ENCODE measurements at regions not wholly inside any gene's neighbourhood (a gene's known extent, or its start where the extent isn't known, plus 50 kb on each side); places are given as distances from the start of the nearest gene placed in this dataset.

DNA sequence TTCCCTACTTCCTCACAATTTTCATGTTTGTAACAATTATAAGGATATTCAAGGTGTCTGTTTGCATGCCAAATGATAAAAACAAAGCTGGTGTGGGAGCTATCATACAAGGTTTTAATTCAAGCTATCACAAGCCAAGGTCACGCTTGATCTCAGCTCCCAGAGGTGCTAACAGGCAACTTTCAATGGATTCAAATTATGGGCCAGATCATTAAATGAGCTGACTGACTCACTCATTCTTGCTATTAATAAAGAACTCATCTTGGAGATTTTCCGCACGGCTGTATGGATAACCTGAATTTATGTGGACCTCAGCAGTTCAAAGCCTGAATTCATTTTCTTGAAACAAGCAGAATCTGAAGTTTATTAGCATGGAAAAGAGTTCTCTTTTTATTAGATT lies 267.3 kb upstream of the CDH6 start:
- no peak for DNase-seq

GRCh38 chr5:30921388-30921787 lies 272.1 kb upstream of the CDH6 start:
- no peak for DNase-seq

DNA sequence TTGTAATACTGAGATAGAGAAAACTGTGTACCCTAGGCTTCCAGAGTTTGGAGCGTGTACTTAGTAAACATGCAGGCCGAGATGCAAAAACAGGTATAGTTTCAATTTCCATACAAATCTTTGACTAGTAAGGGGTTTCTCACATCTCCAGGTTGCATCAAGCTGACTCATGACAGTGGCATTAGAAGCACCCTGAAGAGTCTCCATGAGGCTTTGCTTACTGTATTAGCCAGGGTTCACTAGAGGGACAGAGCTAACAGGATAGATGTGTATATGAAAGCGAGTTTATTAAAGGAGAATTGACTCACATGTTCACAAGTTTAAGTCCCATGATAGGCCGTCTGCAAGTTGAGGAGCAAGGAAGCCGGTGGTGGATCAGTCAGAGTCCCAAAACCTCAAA lies 275.3 kb upstream of the CDH6 start:
- DNase-seq = no peak

GRCh38 chr5:30908356-30908755 lies 285.1 kb upstream of the CDH6 start:
- DNase-seq = no peak

- no peak for DNase-seq
These were observed 293.1 kb upstream of the CDH6 start for GRCh38 chr5:30900367-30900766.

DNA sequence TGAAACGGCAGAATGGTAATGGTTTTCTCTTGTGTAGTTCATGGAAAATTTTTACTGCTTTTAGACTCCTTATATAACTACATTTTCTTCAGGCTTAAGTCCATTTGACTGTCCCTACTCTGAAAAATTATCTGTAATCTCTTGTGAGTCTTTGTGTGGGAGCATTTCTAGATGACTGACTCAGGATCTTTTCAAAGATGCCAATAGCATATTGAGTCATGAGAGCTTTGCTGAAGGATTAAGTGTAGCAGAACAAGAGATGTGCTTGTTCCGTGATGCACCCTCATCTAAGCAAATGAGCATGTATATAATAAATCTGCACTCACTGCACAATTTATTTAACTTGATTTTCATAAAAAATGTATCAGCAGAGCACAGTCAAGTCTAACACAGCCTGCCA lies 298.7 kb upstream of the CDH6 start:
- no peak for DNase-seq

- no peak for DNase-seq
These were observed 301.8 kb upstream of the CDH6 start for GRCh38 chr5:30891660-30892059.

DNA sequence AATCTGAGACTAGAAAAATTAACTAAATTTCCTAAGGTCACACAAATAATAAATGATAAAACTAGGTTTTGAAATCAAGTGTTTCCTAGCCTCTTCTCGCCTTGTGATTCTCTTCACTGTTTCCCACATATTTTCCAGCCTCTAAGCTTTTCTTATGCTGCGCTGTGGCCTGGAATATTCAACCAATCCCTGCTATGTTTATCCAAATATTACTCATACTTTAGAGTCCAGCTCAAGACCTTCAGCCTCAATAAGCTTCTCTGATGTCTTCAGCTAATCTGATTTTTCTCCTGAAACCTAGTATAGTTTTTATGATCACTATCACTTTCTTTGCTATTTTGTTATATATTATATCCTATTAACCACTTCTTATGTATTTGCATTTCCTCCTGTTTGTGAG lies 303.1 kb upstream of the CDH6 start:
- DNase-seq = no peak

DNA sequence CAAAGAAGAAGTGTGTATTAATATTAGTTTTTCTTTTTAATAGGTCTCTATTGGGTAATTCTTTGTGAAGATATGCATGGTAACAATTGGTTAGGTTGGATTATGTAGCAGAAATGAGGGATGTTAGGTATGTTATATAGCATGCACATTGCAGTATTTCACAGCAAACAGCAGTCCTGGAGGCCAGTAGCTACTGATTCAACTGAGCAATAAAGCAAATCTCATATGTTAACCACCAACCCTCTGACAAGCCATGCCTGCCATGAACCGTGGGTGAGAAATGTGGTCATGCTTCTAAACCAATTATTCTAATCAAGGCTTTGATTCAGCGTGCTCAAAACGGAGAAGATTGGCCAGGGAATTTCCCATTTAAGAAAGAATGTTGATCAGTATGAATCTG lies 313.0 kb upstream of the CDH6 start:
- DNase-seq = no peak

DNA sequence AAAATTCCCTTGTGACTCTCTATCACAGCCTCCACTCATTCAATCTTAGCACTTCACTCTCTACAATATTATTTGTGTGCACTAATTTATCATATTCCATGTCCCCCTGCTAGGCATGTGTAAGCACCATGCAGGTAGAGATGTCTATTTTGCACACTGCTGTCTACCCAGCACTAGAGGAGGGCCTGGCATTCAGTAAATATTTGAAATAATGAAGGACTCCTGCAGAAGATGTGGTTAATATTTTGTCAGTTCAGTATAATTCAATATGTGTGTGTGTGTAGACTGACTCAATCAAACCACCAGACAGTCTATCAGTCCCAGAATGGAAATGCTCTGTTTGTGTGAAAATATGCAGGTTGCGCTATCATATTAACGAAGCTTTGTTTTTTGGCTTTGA lies 313.6 kb upstream of the CDH6 start:
- DNase-seq = no peak

GRCh38 chr5:30878746-30879145 lies 314.7 kb upstream of the CDH6 start:
- no peak for DNase-seq

DNA sequence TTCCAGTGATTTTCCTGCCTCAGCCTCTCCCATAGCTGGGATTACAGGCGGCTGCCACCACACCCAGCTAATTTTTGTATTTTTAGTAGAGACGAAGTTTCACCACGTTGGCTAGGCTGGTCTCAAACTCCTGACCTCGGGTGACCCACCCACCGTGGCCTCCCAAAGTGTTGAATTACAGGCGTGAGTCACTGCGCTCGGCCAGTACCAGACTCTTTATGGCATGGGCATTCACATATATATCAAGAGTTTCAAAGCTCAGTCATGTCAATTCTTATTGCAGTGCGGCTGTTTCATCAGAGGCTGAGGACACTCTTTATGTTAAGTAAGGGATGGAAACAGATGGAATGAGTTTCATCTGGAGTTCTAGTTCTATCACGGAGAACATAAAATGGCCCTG lies 315.2 kb upstream of the CDH6 start:
- DNase-seq = no peak

DNA sequence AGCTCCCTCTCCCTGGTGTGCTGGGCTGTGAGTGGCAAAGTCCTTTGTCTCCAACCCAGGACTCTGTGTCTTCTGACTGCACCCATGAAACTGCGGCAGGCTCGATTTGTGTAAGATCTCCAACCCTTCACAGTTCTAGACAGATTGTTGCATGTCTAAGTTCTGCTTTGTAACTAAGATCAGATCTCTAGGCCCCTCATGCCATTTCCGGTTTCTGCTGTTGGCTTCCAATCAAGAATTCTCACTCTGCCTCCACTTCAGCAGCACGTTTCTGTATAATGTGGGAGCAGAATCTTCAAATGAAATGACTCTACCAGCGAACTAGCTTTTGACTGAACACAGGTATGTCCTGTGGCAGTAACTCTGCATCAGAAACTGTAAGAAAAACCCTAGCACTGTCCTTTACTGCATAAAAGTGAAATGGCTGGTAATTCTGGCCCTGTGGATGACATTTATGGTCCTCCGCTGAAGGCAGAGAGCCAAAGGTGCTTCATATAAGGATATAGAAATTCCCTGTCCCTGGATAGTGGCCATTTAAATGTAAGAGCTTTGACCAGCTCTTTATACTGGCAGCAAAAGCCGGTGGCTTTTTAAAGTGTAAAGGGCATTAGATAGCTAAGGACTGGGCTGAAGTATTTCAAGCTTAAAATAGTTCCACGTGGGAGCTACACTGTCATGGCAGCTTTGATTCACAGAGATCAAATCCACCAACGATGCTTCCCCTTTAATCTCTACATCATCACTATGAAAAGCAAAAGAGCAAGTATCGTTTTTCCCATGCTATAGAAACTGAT lies 319.0 kb upstream of the CDH6 start:
- no peak for DNase-seq

GRCh38 chr5:30871196-30871595 lies 322.3 kb upstream of the CDH6 start:
- DNase-seq = no peak

GRCh38 chr5:30867711-30868110 lies 325.8 kb upstream of the CDH6 start:
- no peak for DNase-seq

DNA sequence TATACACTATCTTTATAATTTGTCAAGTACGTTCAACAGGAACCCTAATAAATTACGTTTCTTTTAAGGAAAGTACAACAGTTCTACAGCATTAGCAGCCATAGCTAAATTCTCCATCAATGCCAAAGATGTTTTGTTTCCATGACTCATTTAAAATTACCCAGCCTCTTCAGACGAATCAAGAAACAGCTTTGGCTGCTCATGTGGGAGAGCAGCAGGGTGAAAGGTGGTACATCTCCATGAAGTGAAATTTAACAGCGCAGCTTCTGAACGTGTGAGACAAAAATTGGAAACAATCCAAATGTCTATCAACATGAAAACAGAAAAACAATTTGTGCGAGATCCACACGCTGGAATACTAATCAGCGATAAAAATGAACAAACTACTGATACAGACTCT lies 327.3 kb upstream of the CDH6 start:
- no peak for DNase-seq

GRCh38 chr5:30856242-30856641 lies 337.2 kb upstream of the CDH6 start:
- no peak for DNase-seq

DNA sequence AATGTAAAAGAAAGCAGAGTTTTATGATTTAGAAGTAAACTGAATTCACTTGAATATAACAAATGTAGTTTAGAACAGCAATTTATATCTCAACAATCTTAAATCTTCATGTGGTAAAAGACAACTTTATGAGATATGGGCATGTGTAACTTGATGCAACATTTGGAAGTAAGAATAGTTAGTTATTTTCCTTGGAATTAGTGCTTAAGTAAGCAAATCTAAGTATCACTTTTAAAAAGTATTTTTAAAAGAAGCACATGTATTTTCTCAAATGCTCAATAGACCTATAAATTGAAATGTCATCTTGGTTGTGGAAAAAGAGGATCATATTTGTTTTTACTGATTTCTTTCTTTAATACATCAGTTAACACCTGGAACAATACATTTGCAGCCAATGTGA lies 340.3 kb upstream of the CDH6 start:
- no peak for DNase-seq

- DNase-seq = no peak
These were observed 342.6 kb upstream of the CDH6 start for GRCh38 chr5:30850866-30851265.

DNA sequence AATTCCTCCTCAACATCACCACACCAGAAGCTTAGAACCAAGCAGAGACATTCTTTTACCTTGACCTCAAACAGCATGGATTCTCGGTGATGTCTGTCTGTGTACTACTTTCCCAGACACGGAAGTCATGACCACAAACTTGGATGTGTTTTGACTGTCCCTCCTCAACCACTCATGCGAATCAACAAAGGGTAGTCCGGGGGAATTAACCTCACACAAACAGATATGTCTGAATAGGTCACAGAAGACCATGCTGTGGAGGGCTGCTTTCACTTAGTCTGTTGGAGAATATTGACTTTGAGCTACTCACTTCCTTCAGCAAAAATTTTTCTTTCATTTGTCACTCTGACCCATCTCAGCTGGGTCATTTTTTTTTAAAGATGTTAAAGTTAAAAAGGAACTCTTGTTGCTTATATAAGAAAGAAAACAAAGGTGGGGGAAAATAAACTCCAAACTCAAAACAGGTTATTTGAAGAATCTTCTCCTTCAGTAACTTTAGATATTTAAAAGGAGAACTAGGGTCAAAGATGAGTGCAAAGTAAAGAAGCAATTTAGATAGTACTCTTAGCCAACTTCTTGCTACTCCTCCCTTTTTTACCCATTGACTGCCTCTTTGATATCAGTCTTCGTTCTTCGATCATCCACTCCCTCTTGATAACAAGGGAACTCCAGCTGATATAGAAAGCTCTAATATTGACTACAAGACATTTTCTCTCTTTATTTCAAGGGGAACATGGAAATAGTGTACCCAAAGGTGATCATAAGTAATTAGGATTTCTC lies 343.4 kb upstream of the CDH6 start:
- no peak for DNase-seq

DNA sequence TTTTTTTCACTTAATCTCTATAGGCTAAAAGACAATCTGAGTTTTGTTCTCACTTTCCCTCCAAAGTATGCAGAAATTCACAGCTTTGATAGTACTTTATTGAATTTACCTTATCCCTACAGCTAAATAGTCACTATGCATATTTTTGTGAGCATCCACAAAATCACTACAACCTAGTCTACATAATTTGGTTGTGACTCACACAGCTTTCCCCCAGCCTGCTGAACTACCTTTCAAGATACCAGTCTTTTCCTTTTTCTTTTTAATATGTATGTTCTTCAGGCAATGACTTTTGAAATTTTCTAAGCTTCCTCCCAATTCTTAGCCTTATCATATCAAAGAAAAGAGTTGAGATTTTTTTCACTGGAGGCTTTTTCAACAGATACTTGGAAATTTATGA lies 347.3 kb upstream of the CDH6 start:
- DNase-seq = no peak

GRCh38 chr5:30845194-30845593 lies 348.3 kb upstream of the CDH6 start:
- no peak for DNase-seq

DNA sequence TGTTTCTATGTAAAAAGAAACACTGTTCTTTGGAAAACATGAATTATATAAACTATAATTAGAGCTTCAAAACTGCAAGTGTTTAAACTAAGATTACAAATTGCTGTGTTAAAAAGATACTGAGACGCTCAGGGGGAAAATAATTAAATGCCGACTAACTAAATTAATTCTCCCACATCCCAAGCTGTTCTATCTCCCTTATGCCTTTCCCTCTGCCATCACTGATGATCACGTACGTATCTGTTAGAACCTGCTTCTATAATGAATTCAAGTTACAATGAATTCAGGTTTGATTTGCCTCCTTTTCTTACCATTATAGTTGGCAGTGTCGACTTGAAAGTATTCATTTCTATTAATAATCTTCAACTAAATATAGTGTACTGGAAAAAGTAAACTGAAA lies 349.9 kb upstream of the CDH6 start:
- no peak for DNase-seq

GRCh38 chr5:30839956-30840355 lies 353.5 kb upstream of the CDH6 start:
- no peak for DNase-seq

Data from MV-4-11 (cell line).